ENCODE measurements at regions not wholly inside any gene's neighbourhood (a gene's known extent, or its start where the extent isn't known, plus 50 kb on each side); places are given as distances from the start of the nearest gene placed in this dataset.

DNA sequence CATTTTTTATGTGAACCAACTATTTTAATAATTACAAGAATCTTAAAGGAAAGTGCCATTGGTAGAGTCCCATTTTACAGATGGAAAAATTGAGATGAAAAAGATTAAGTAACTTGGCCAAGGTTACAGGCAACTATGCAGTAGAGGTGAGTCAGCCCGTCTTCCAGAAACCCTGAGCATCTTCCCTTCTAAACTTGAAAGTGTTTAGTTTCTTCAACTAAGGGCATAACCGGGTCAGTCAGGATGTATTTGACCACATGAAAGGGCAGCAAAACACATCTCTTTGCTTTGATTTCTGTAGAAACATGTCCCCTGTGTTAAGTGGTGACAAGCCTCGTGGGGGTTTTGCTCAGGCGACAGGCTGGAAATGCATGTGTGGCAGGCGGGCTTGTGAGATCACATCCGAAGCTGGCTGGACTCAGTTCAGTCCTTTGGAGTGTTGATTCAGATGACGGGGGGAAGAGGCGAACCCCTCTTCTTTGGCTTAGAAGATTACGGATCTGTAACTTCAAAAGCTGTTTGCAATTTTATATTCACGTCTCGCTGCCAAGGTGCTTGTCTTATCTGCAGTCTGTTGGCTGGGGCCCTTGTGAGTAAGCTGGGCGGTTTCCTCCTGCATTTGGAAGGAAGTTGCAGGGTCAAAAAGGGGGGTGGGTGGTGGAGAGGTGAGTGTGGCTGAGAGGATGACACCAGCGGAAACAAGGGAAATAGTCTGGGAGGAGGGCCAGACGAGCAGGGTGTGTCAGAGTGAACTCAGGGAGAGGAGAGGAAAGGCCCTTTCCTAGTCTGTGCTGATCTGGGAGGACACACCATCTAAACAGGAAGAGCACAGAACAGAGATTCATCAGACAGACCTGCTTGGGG lies 78.9 kb upstream of the RPS23 start (continued):
- no peak for TF ChIP-seq SNAI1 (CRISPR knock-in tag; IDR thresholded peaks at IDR 0.05; ENCODE audit: borderline replicate concordance)
- no peak for TF ChIP-seq ZNF350 (CRISPR knock-in tag; IDR thresholded peaks at IDR 0.05; ENCODE audit: borderline replicate concordance, low read depth)
- no peak for TF ChIP-seq BRF2 (CRISPR knock-in tag; IDR thresholded peaks at IDR 0.05)
- peak; percentile 72 for TF ChIP-seq RCOR2 (CRISPR knock-in tag; IDR thresholded peaks at IDR 0.05)
- peak; percentile 34; the same call in 1 of the 2 replicates for TF ChIP-seq ZBTB21 (CRISPR knock-in tag; IDR thresholded peaks at IDR 0.05)
- TF ChIP-seq DR1 (CRISPR knock-in tag; IDR thresholded peaks at IDR 0.05) = 0 out of 2 replicates have a peak, but pooled peaks have one; percentile 20
- no peak for TF ChIP-seq SRY (CRISPR knock-in tag; IDR thresholded peaks at IDR 0.05)
- peak; percentile 89; the same call in 1 of the 2 replicates for TF ChIP-seq RXRA (CRISPR knock-in tag; IDR thresholded peaks at IDR 0.05)
- TF ChIP-seq NONO (IDR thresholded peaks at IDR 0.05) = no peak
- TF ChIP-seq NONO (CRISPR knock-in tag; conservative IDR thresholded peaks at IDR 0.05) = no peak
- TF ChIP-seq RARG (CRISPR knock-in tag; IDR thresholded peaks at IDR 0.05; ENCODE audit: low read depth) = no peak
- 0 out of 2 replicates have a peak, but pooled peaks have one; percentile 25 for TF ChIP-seq HNF1A (IDR thresholded peaks at IDR 0.05; ENCODE audit: low read depth)
- TF ChIP-seq HNF1A (CRISPR knock-in tag; IDR thresholded peaks at IDR 0.05; ENCODE audit: borderline replicate concordance) = no peak
- peak; percentile 50; the same call in 1 of the 2 replicates for TF ChIP-seq ZNF547 (CRISPR knock-in tag; IDR thresholded peaks at IDR 0.05)
- no peak for TF ChIP-seq KDM3A (CRISPR knock-in tag; IDR thresholded peaks at IDR 0.05; ENCODE audit: low read depth)
- TF ChIP-seq DNMT3B (CRISPR knock-in tag; conservative IDR thresholded peaks at IDR 0.05) = peak; percentile 92
- no peak for TF ChIP-seq SRF (IDR thresholded peaks at IDR 0.05; ENCODE audit: low read depth, low read length)
- 0 out of 2 replicates have a peak, but pooled peaks have one; percentile 16 for TF ChIP-seq NFAT5 (CRISPR knock-in tag; IDR thresholded peaks at IDR 0.05)

Data from HepG2 (cell line).